Putamen (tissue), 1 donor: ENCODE measurements at regions not wholly inside any gene's neighbourhood (a gene's known extent, or its start where the extent isn't known, plus 50 kb on each side); places are given as distances from the start of the nearest gene placed in this dataset.

ENCODE experiments used
- DNase-seq: peaks from one replicate; pipeline ENCODE4 v3.0.0-alpha.2; 2016; ENCODE audit warnings: low spot score

- no peak for DNase-seq
Observed at GRCh38 chr18:76126327-76126726, 368.7 kb downstream of the ZNF516 start.

GRCh38 chr18:76121011-76121410, 374.0 kb downstream of the ZNF516 start:
- no peak for DNase-seq

- no peak for DNase-seq
Observed at GRCh38 chr18:76115580-76115979, 379.5 kb downstream of the ZNF516 start.

- DNase-seq = no peak
Observed at GRCh38 chr18:76113101-76113500, 381.9 kb downstream of the ZNF516 start.

GRCh38 chr18:76102626-76103025, 392.4 kb downstream of the ZNF516 start:
- no peak for DNase-seq

GRCh38 chr18:76102156-76102555, 392.9 kb downstream of the ZNF516 start:
- no peak for DNase-seq

- DNase-seq = no peak
Observed at GRCh38 chr18:76099931-76100457, 395.0 kb downstream of the ZNF516 start.

- peak; percentile 7 for DNase-seq
Observed at GRCh38 chr18:76098674-76099411, 396.2 kb downstream of the ZNF516 start.

- no peak for DNase-seq
Observed at GRCh38 chr18:76081536-76081935, 413.5 kb downstream of the ZNF516 start.

- DNase-seq = no peak
Observed at GRCh38 chr18:76080430-76080829, 414.6 kb downstream of the ZNF516 start.

GRCh38 chr18:76075777-76076176, 419.3 kb downstream of the ZNF516 start:
- no peak for DNase-seq

- DNase-seq = no peak
Observed at GRCh38 chr18:76064998-76065397, 430.0 kb downstream of the ZNF516 start.

GRCh38 chr18:76058146-76058545, 436.9 kb downstream of the ZNF516 start:
- no peak for DNase-seq

GRCh38 chr18:76057386-76057785, 437.7 kb downstream of the ZNF516 start:
- no peak for DNase-seq

GRCh38 chr18:76056471-76057110, 438.5 kb downstream of the ZNF516 start:
- no peak for DNase-seq

- no peak for DNase-seq
Observed at GRCh38 chr18:76055578-76055977, 439.5 kb downstream of the ZNF516 start.

- DNase-seq = no peak
Observed at GRCh38 chr18:76055025-76055424, 440.0 kb downstream of the ZNF516 start.

- DNase-seq = no peak
Observed at GRCh38 chr18:76054156-76054555, 440.9 kb downstream of the ZNF516 start.

- DNase-seq = no peak
Observed at GRCh38 chr18:76053551-76053950, 441.5 kb downstream of the ZNF516 start.

GRCh38 chr18:76052227-76052595, 442.8 kb downstream of the ZNF516 start:
- DNase-seq = no peak

GRCh38 chr18:76051396-76052226, 443.4 kb downstream of the ZNF516 start:
- no peak for DNase-seq

GRCh38 chr18:76046221-76046620, 448.8 kb downstream of the ZNF516 start:
- no peak for DNase-seq

- DNase-seq = no peak
Observed at GRCh38 chr18:76042511-76042910, 452.5 kb downstream of the ZNF516 start.
